GM12878 (cell line): ENCODE measurements at regions not wholly inside any gene's neighbourhood (a gene's known extent, or its start where the extent isn't known, plus 50 kb on each side); places are given as distances from the start of the nearest gene placed in this dataset.

Experiments used
- ATAC-seq: fragments of 200-7000 bp; cut with Tn5 transposase; 3 replicates; pipeline ENCODE4 v1.9.1; 2020; ENCODE audit warnings: mild to moderate bottlenecking, moderate library complexity
- BruUV-seq: library from RNA; stranded (reverse); fragments of 400-500 nt; replicated peaks from 2 replicates; lab custom pipeline; 2021; lab: Mats Ljungman, UMichigan
- CTCF ChIA-PET: fragments of 300-600 bp; sonication (Branson Sonifier 250); formaldehyde crosslinking; extraction: SDS; loops from one replicate; lab custom pipeline; 2021; ENCODE audit warnings: inconsistent platforms; lab: Yijun Ruan, JAX
- POLR2A ChIA-PET: fragments of 350-600 bp; formaldehyde crosslinking; extraction: SDS; loops from one replicate; lab custom pipeline; 2021; ENCODE audit warnings: inconsistent platforms; lab: Charles Lee
- RAD21 ChIA-PET: fragments of 300-600 bp; sonication (Branson Sonifier 250); formaldehyde crosslinking; loops from one replicate; lab custom pipeline; 2023; ENCODE audit warnings: antibody characterized with exemption; ENCODE audit not compliant: unreplicated experiment; lab: Charles Lee
- SMC1A ChIA-PET: fragments of 300-600 bp; sonication (Branson Sonifier 250); formaldehyde crosslinking; loops from one replicate; lab custom pipeline; 2023; ENCODE audit not compliant: unreplicated experiment, uncharacterized antibody; lab: Charles Lee
- DNase-seq: peaks from one replicate; pipeline ENCODE4 v3.0.0-alpha.2; 2011; ENCODE audit warnings: low read depth, low spot score
- FAIRE-seq: peaks from 3 replicates; lab custom pipeline; 2011; peaks lifted over from hg19 to GRCh38; lab: Jason Lieb, UNC
- H2AFZ ChIP-seq: 2 replicates; pipeline ENCODE4 v1.6.0; 2011; ENCODE audit warnings: low read depth, low read length, control low read depth; ENCODE audit not compliant: control insufficient read depth
- H3K27ac ChIP-seq: 2 replicates; pipeline ENCODE4 v1.5.1; 2011; ENCODE audit warnings: control low read depth; ENCODE audit not compliant: control insufficient read depth, insufficient read depth
- H3K27me3 ChIP-seq, 2 experiments: replicated peaks in 1 of 2; 2 replicates each; pipeline versions ENCODE4 v1.6.0 to v1.6.1; 2011; ENCODE audit warnings: low read length in 1 of 2; ENCODE audit not compliant: control insufficient read depth in 2 of 2, insufficient read depth in 2 of 2
- H3K36me3 ChIP-seq, 2 experiments: 2 replicates each; pipeline ENCODE4 v1.5.1; 2011; ENCODE audit warnings: low read length in 1 of 2; ENCODE audit not compliant: control insufficient read depth in 2 of 2, insufficient read depth in 2 of 2
- H3K4me1 ChIP-seq: 2 replicates; pipeline ENCODE4 v1.6.1; 2011; ENCODE audit warnings: mild to moderate bottlenecking, low read length, moderate library complexity, mixed read lengths; ENCODE audit not compliant: control insufficient read depth, insufficient read depth
- H3K4me2 ChIP-seq: 2 replicates; pipeline ENCODE4 v1.6.0; 2011; ENCODE audit warnings: control low read depth; ENCODE audit not compliant: control insufficient read depth, insufficient read depth
- H3K4me3 ChIP-seq: fragments of 200-600 bp; sonication (generic); 2 replicates; pipeline ENCODE4 v1.5.1; 2016
- H3K79me2 ChIP-seq: 2 replicates; pipeline ENCODE4 v1.6.0; 2011; ENCODE audit warnings: low read length; ENCODE audit not compliant: control insufficient read depth, insufficient read depth
- H3K9ac ChIP-seq: 2 replicates; pipeline ENCODE4 v1.8.0; 2011; ENCODE audit warnings: low read length, control low read depth, mixed read lengths; ENCODE audit not compliant: control insufficient read depth, insufficient read depth
- H3K9me3 ChIP-seq: replicated peaks from 3 replicates; pipeline ENCODE4 v1.5.1; 2011; ENCODE audit warnings: mild to moderate bottlenecking, low read length; ENCODE audit not compliant: control insufficient read depth, insufficient read depth
- H4K20me1 ChIP-seq: 2 replicates; pipeline ENCODE4 v1.6.0; 2011; ENCODE audit not compliant: control insufficient read depth, insufficient read depth
- CBFB ChIP-seq: IDR thresholded peaks from 2 replicates; pipeline ENCODE4 v1.6.1; 2016; ENCODE audit warnings: antibody characterized with exemption, low read depth
- CBX3 ChIP-seq: fragments of 200-600 bp; sonication (generic); IDR thresholded peaks from 2 replicates; pipeline ENCODE4 v1.6.1; 2016; ENCODE audit warnings: low read depth, borderline replicate concordance
- CTCF ChIP-seq, 3 experiments: IDR thresholded peaks in 2 of 3; conservative IDR thresholded peaks in 1 of 3; 2 replicates each; pipeline ENCODE4 v1.5.1; 2011; ENCODE audit warnings: low read depth in 3 of 3, low read length in 3 of 3, mild to moderate bottlenecking in 3 of 3, control low read depth in 2 of 3, moderate library complexity in 2 of 3, inconsistent platforms in 1 of 3, mixed read lengths in 1 of 3; ENCODE audit not compliant: control insufficient read depth in 2 of 3, insufficient read depth in 1 of 3; ENCODE audit errors: extremely low read depth in 1 of 3
- E4F1 ChIP-seq: fragments of 450-650 bp; IDR thresholded peaks from 2 replicates; pipeline ENCODE4 v1.6.1; 2018; ENCODE audit warnings: borderline replicate concordance, mild to moderate bottlenecking; ENCODE audit not compliant: partially characterized antibody
- GATAD2B ChIP-seq: fragments of 450-650 bp; conservative IDR thresholded peaks from 2 replicates; pipeline ENCODE4 v1.6.1; 2017; ENCODE audit warnings: low read depth, mild to moderate bottlenecking, moderate library complexity
- HCFC1 ChIP-seq: fragments of 150-350 bp; IDR thresholded peaks from 2 replicates; pipeline ENCODE4 v1.6.1; 2014; ENCODE audit warnings: low read length
- KDM1A ChIP-seq: fragments of 200-600 bp; sonication (generic); IDR thresholded peaks from 2 replicates; pipeline ENCODE4 v1.6.1; 2016; ENCODE audit warnings: borderline replicate concordance
- MAX ChIP-seq: IDR thresholded peaks from 2 replicates; pipeline ENCODE4 v1.6.1; 2012; ENCODE audit warnings: low read depth, low read length, improper control_type of control experiment
- POLR2AphosphoS2 ChIP-seq: IDR thresholded peaks from 2 replicates; pipeline ENCODE4 v1.6.1; 2011; ENCODE audit warnings: low read depth, mild to moderate bottlenecking, low read length, improper control_type of control experiment, moderate library complexity
- TCF12 ChIP-seq: IDR thresholded peaks from 2 replicates; pipeline ENCODE4 v1.6.1; 2011; ENCODE audit warnings: low read depth, mild to moderate bottlenecking, low read length
- TCF3 ChIP-seq: IDR thresholded peaks from 2 replicates; pipeline ENCODE4 v1.6.1; 2012; ENCODE audit warnings: low read depth, mild to moderate bottlenecking, low read length, borderline replicate concordance; ENCODE audit not compliant: insufficient read depth
- YY1 ChIP-seq: IDR thresholded peaks from 2 replicates; pipeline ENCODE4 v1.6.1; 2011; ENCODE audit warnings: low read depth, mild to moderate bottlenecking, low read length
- ZBTB4 ChIP-seq: fragments of 450-650 bp; formaldehyde crosslinking; IDR thresholded peaks from 2 replicates; pipeline ENCODE4 v1.4.0; 2022; ENCODE audit warnings: mild to moderate bottlenecking, moderate library complexity
- ZSCAN29 ChIP-seq: fragments of 450-650 bp; IDR thresholded peaks from 2 replicates; pipeline ENCODE4 v1.6.1; 2017; ENCODE audit warnings: mild to moderate bottlenecking, moderate library complexity
- WGBS: methylation state at CpG from one replicate; pipeline ENCODE4 v1.1.6; 2016; ENCODE audit warnings: low lambda C conversion rate; ENCODE audit not compliant: insufficient replicate concordance, insufficient coverage; ENCODE audit errors: missing lambda C conversion rate; 5-methylcytosine and 5-hydroxymethylcytosine counted together
- in situ Hi-C: fragments of 300-500 bp; cut with MboI; formaldehyde crosslinking; loops from 9 replicates; pipeline ENCODE4 v1.14.3; 2018; ENCODE audit warnings: mixed read lengths
- intact Hi-C: fragments of 100-400 bp; cut with micrococcal nuclease; formaldehyde crosslinking; loops from one replicate; pipeline ENCODE4 v1.14.2; 2022; ENCODE audit not compliant: unreplicated experiment

GRCh38 chr10:108862676-108863350, 1060.5 kb downstream of the XPNPEP1 start (continued):
- TF ChIP-seq E4F1 (no peak), POLR2AphosphoS2 (no peak), GATAD2B (no peak), YY1 (no peak)

- BruUV-seq: no TSS peak
- no peaks in the 10 kb centered on the region for H3K36me3 ChIP-seq
- H3K27ac ChIP-seq: no peak overlapping the region
- no peak overlapping the region for H3K4me2 ChIP-seq
- no peak overlapping the region for H3K9ac ChIP-seq
- DNase-seq: no peak
- H3K9me3 ChIP-seq: no peaks in the 10 kb centered on the region
- intact Hi-C loops: no loop called here
- H2AFZ ChIP-seq: no peak overlapping the region
- RAD21 ChIA-PET: no interaction called here
- CTCF ChIA-PET: no interaction called here
- H3K4me3 ChIP-seq: no peak overlapping the region
- H3K4me1 ChIP-seq: no peaks in the 10 kb centered on the region
- no peak for TF ChIP-seq CTCF (IDR thresholded peaks at IDR 0.05 in 2 of 3, conservative IDR thresholded peaks at IDR 0.05 in 1 of 3; ENCODE audit: control insufficient read depth in 2 of 3, extremely low read depth in 1 of 3, insufficient read depth in 1 of 3, low read depth in 3 of 3, low read length in 3 of 3)
- no peak for TF ChIP-seq CBX3
- TF ChIP-seq ZBTB4: no peak
- TF ChIP-seq TCF3: no peak
- TF ChIP-seq KDM1A: no peak
- no peak for TF ChIP-seq HCFC1
- TF ChIP-seq CBFB: no peak
- no peak for TF ChIP-seq ZSCAN29
- no peak for TF ChIP-seq MAX
- no peak for TF ChIP-seq TCF12
- no peaks in the 10 kb centered on the region for H3K27me3 ChIP-seq
- POLR2A ChIA-PET: no interaction called here
- 67% methylated on average over 5 of the region's 5 CpGs for WGBS
- no peak for FAIRE-seq
- H3K79me2 ChIP-seq: no peaks in the 10 kb centered on the region
- H4K20me1 ChIP-seq: no peaks in the 10 kb centered on the region
- SMC1A ChIA-PET: interaction anchor here (2.4 kb wide), 1 partner anchor 9 kb away, joined by 8 read pairs; no protein-coding TSS in a partner anchor
- in situ Hi-C loops: no loop called here
- no peak for ATAC-seq
Observed at GRCh38 chr10:108861181-108861754, 1062.0 kb downstream of the XPNPEP1 start.
